ENCODE measurements at regions not wholly inside any gene's neighbourhood (a gene's known extent, or its start where the extent isn't known, plus 50 kb on each side); places are given as distances from the start of the nearest gene placed in this dataset.

DNA sequence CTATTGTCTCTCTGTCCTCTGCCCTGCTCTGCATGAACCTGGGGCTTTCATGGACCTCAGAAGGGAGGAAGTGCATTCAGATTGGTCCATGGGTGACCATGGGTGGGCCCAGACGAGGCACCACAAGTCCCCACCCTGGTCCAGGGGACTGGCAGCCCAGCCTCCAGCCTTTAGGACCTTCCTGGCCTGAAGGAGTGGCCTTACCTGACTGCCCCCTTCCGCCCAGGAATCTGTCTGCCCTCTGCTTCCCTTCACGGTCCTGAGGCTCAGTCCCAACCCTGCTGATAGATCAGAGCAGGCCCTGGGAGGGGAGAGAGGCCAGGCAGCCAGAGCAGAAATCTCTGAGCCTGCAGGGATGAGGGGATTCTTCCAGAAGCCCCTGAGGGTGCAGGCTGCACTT, 455.4 kb downstream of the PCDH18 start:
- H3K27ac ChIP-seq (ENCODE audit: low read depth, low read length): no peak overlapping the region
- BruUV-seq (replicated peaks): no TSS peak
- POLR2A ChIA-PET: no interaction called here
- no peak overlapping the region for H3K4me3 ChIP-seq (replicated peaks in 1 of 2; ENCODE audit: low read depth in 1 of 2, low read length in 2 of 2)
- H3K4me1 ChIP-seq (ENCODE audit: control insufficient read depth in 1 of 2, insufficient read depth in 2 of 2, low read length in 2 of 2): no peaks in the 10 kb centered on the region
- RAD21 ChIA-PET (ENCODE audit: low non-redundant PET in 1 of 2, low total read pairs in 2 of 2, uncharacterized antibody in 2 of 2, unreplicated experiment in 2 of 2): no interaction called here
- intact Hi-C loops (cut with micrococcal nuclease): no loop called here
- no peak overlapping the region for H3K4me2 ChIP-seq (ENCODE audit: low read length)
- CTCF ChIA-PET: no interaction called here
- no peak overlapping the region for H2AFZ ChIP-seq (ENCODE audit: low read depth, low read length, poor library complexity, severe bottlenecking)
- DNase-seq (ENCODE audit: low read depth, low spot score): no peak
- no peaks in the 10 kb centered on the region for H3K36me3 ChIP-seq (ENCODE audit: control insufficient read depth in 1 of 2, insufficient read depth in 2 of 2, low read length in 2 of 2)
- H3K79me2 ChIP-seq (ENCODE audit: insufficient read depth, low read length): no peaks in the 10 kb centered on the region
- no peaks in the 10 kb centered on the region for H4K20me1 ChIP-seq (ENCODE audit: insufficient read depth)
- peaks cover 0 to 4% of the 10 kb centered on the region in 2 experiments; a peak in 1 of 4 replicates for H3K9me3 ChIP-seq (ENCODE audit: control insufficient read depth in 1 of 2, insufficient read depth in 1 of 2, low read depth in 1 of 2, low read length in 2 of 2)
- no peaks in the 10 kb centered on the region for H3K27me3 ChIP-seq (ENCODE audit: insufficient read depth, low read length)
- H3K9me2 ChIP-seq (ENCODE audit: insufficient read depth): no peaks in the 10 kb centered on the region
- no peak for ATAC-seq
- H3K9ac ChIP-seq (ENCODE audit: low read length): no peak overlapping the region
- TF ChIP-seq, protein P1, sequence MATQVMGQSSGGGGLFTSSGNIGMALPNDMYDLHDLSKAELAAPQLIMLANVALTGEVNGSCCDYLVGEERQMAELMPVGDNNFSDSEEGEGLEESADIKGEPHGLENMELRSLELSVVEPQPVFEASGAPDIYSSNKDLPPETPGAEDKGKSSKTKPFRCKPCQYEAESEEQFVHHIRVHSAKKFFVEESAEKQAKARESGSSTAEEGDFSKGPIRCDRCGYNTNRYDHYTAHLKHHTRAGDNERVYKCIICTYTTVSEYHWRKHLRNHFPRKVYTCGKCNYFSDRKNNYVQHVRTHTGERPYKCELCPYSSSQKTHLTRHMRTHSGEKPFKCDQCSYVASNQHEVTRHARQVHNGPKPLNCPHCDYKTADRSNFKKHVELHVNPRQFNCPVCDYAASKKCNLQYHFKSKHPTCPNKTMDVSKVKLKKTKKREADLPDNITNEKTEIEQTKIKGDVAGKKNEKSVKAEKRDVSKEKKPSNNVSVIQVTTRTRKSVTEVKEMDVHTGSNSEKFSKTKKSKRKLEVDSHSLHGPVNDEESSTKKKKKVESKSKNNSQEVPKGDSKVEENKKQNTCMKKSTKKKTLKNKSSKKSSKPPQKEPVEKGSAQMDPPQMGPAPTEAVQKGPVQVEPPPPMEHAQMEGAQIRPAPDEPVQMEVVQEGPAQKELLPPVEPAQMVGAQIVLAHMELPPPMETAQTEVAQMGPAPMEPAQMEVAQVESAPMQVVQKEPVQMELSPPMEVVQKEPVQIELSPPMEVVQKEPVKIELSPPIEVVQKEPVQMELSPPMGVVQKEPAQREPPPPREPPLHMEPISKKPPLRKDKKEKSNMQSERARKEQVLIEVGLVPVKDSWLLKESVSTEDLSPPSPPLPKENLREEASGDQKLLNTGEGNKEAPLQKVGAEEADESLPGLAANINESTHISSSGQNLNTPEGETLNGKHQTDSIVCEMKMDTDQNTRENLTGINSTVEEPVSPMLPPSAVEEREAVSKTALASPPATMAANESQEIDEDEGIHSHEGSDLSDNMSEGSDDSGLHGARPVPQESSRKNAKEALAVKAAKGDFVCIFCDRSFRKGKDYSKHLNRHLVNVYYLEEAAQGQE (IDR thresholded peaks at IDR 0.05; ENCODE audit: low read depth): no peak
- no peak for TF ChIP-seq EGR1 (IDR thresholded peaks at IDR 0.05; ENCODE audit: low read depth)
- TF ChIP-seq, protein P2, sequence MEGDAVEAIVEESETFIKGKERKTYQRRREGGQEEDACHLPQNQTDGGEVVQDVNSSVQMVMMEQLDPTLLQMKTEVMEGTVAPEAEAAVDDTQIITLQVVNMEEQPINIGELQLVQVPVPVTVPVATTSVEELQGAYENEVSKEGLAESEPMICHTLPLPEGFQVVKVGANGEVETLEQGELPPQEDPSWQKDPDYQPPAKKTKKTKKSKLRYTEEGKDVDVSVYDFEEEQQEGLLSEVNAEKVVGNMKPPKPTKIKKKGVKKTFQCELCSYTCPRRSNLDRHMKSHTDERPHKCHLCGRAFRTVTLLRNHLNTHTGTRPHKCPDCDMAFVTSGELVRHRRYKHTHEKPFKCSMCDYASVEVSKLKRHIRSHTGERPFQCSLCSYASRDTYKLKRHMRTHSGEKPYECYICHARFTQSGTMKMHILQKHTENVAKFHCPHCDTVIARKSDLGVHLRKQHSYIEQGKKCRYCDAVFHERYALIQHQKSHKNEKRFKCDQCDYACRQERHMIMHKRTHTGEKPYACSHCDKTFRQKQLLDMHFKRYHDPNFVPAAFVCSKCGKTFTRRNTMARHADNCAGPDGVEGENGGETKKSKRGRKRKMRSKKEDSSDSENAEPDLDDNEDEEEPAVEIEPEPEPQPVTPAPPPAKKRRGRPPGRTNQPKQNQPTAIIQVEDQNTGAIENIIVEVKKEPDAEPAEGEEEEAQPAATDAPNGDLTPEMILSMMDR (IDR thresholded peaks at IDR 0.05 in 2 of 3, conservative IDR thresholded peaks at IDR 0.05 in 1 of 3; ENCODE audit: borderline replicate concordance in 1 of 3, insufficient read depth in 1 of 3, low read depth in 2 of 3, low read length in 2 of 3): no peak
- TF ChIP-seq CEBPB (IDR thresholded peaks at IDR 0.05; ENCODE audit: low read depth): no peak
- TF ChIP-seq, protein P3, sequence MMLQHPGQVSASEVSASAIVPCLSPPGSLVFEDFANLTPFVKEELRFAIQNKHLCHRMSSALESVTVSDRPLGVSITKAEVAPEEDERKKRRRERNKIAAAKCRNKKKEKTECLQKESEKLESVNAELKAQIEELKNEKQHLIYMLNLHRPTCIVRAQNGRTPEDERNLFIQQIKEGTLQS (IDR thresholded peaks at IDR 0.05): no peak
- no peak for TF ChIP-seq POLR2AphosphoS5 (IDR thresholded peaks at IDR 0.05; ENCODE audit: low read depth, low read length)
- no peak for TF ChIP-seq EZH2phosphoT487 (IDR thresholded peaks at IDR 0.05; ENCODE audit: borderline replicate concordance)
- TF ChIP-seq SP1 (IDR thresholded peaks at IDR 0.05; ENCODE audit: low read depth): no peak
- no peak for TF ChIP-seq EZH2 (IDR thresholded peaks at IDR 0.05)
- TF ChIP-seq ELF1 (IDR thresholded peaks at IDR 0.05; ENCODE audit: borderline replicate concordance, low read depth): no peak
- TF ChIP-seq FOSL1 (IDR thresholded peaks at IDR 0.05; ENCODE audit: low read depth): no peak
- TF ChIP-seq SRF (IDR thresholded peaks at IDR 0.05; ENCODE audit: low read depth): no peak
- no peak for TF ChIP-seq ZFX (IDR thresholded peaks at IDR 0.05)
- no peak for TF ChIP-seq JUND (IDR thresholded peaks at IDR 0.05)
- TF ChIP-seq RAD21 (IDR thresholded peaks at IDR 0.05; ENCODE audit: low read depth): no peak
- TF ChIP-seq MAX (IDR thresholded peaks at IDR 0.05): no peak

All from HCT116 (cell line).